ENCODE measurements at regions not wholly inside any gene's neighbourhood (a gene's known extent, or its start where the extent isn't known, plus 50 kb on each side); places are given as distances from the start of the nearest gene placed in this dataset.

- Histone ChIP-seq H4K91ac (ENCODE audit: insufficient read depth, low read depth, low read length) (no peak overlapping the region), H3K27ac (ENCODE audit: insufficient read depth, low read length) (no peak overlapping the region), H3K4me1 (ENCODE audit: control insufficient read depth, insufficient read depth, low read length) (no peaks in the 10 kb centered on the region), H3K4ac (ENCODE audit: low read depth, low read length) (no peak overlapping the region), H2AK5ac (ENCODE audit: low read depth, low read length) (no peak overlapping the region), H4K5ac (ENCODE audit: low read depth, low read length) (no peak overlapping the region), H2AK9ac (replicated peaks; ENCODE audit: low read depth, low read length, poor library complexity) (no peak overlapping the region), H3K9me1 (ENCODE audit: insufficient read depth, low read length) (no peaks in the 10 kb centered on the region), H3K4me2 (ENCODE audit: low read depth, low read length) (no peak overlapping the region), H2BK15ac (ENCODE audit: low read depth, low read length) (no peak overlapping the region), H3K4me3 (ENCODE audit: insufficient read depth, low read depth, low read length) (no peak overlapping the region), H3K27me3 (ENCODE audit: control insufficient read depth, insufficient read depth, low read length) (no peaks in the 10 kb centered on the region), H2BK5ac (ENCODE audit: low read depth, low read length, poor library complexity, severe bottlenecking) (no peak overlapping the region), H2AFZ (replicated peaks; ENCODE audit: low read length, poor library complexity) (no peak overlapping the region), H3K14ac (replicated peaks; ENCODE audit: low read depth, low read length) (no peak overlapping the region), H3K9ac (ENCODE audit: low read depth, low read length) (no peak overlapping the region), H3K23ac (ENCODE audit: low read depth, low read length) (no peak overlapping the region), H3K9me3 (ENCODE audit: control insufficient read depth, insufficient read depth, low read length) (no peaks in the 10 kb centered on the region), H3K36me3 (ENCODE audit: control insufficient read depth, insufficient read depth, low read length) (no peaks in the 10 kb centered on the region), H3K79me1 (ENCODE audit: low read depth in 1 of 2, low read length in 2 of 2) (no peaks in the 10 kb centered on the region), H2BK120ac (ENCODE audit: low read depth, low read length) (no peak overlapping the region), H4K20me1 (ENCODE audit: insufficient read depth, low read length) (no peaks in the 10 kb centered on the region), H4K8ac (ENCODE audit: low read depth in 2 of 2, low read length in 2 of 2) (no peak overlapping the region), H2BK20ac (ENCODE audit: low read depth, low read length) (no peak overlapping the region), H3K56ac (ENCODE audit: extremely low read depth, insufficient read depth, low read length) (no peak overlapping the region), H3K18ac (ENCODE audit: low read depth, low read length) (no peak overlapping the region)
- TF ChIP-seq MAFK (IDR thresholded peaks at IDR 0.05; ENCODE audit: low read depth, low read length) (no peak), CTCF (conservative IDR thresholded peaks at IDR 0.05; ENCODE audit: low read depth, low read length) (no peak), BHLHE40 (IDR thresholded peaks at IDR 0.05; ENCODE audit: low read depth, low read length) (no peak), FOS (IDR thresholded peaks at IDR 0.05; ENCODE audit: low read depth, low read length) (no peak), RFX5 (IDR thresholded peaks at IDR 0.05; ENCODE audit: low read depth, low read length) (no peak), MAZ (IDR thresholded peaks at IDR 0.05; ENCODE audit: borderline replicate concordance, low read depth, low read length) (no peak), ELK1 (IDR thresholded peaks at IDR 0.05; ENCODE audit: borderline replicate concordance, low read depth, low read length) (no peak), POLR2A (IDR thresholded peaks at IDR 0.05; ENCODE audit: low read depth, low read length) (no peak), SMC3 (IDR thresholded peaks at IDR 0.05; ENCODE audit: low read depth, low read length) (no peak), CEBPB (IDR thresholded peaks at IDR 0.05; ENCODE audit: low read depth, low read length) (no peak), RAD21 (IDR thresholded peaks at IDR 0.05; ENCODE audit: low read length) (no peak), CHD1 (IDR thresholded peaks at IDR 0.05; ENCODE audit: low read depth, low read length) (no peak), MXI1 (IDR thresholded peaks at IDR 0.05; ENCODE audit: borderline replicate concordance, low read depth, low read length) (no peak), USF2 (IDR thresholded peaks at IDR 0.05; ENCODE audit: low read depth, low read length) (no peak), RCOR1 (IDR thresholded peaks at IDR 0.05; ENCODE audit: insufficient replicate concordance, low read length) (no peak)
- ChIA-PET CTCF (no interaction called here), POLR2A (ENCODE audit: unreplicated experiment) (no interaction called here)
- ATAC-seq (ENCODE audit: low read depth) (no peak), DNase-seq (no peak)
- intact Hi-C loops (cut with micrococcal nuclease) (no loop called here), in situ Hi-C loops (cut with MboI; ENCODE audit: low sequenced_read_pairs) (no loop called here), dilution Hi-C loops (cut with HindIII; ENCODE audit: low sequenced_read_pairs, unreplicated experiment) (no loop called here)
- no CpG with 5 or more reads among the region's 2 CpGs for WGBS, 2 experiments (ENCODE audit: extremely low coverage in 2 of 2, insufficient read length in 1 of 2)
- BruUV-seq (replicated peaks): no TSS peak
Observed at GRCh38 chr9:28025186-28025585, 451.9 kb upstream of the C9orf72 start.
